ENCODE measurements at regions not wholly inside any gene's neighbourhood (a gene's known extent, or its start where the extent isn't known, plus 50 kb on each side); places are given as distances from the start of the nearest gene placed in this dataset.

DNA sequence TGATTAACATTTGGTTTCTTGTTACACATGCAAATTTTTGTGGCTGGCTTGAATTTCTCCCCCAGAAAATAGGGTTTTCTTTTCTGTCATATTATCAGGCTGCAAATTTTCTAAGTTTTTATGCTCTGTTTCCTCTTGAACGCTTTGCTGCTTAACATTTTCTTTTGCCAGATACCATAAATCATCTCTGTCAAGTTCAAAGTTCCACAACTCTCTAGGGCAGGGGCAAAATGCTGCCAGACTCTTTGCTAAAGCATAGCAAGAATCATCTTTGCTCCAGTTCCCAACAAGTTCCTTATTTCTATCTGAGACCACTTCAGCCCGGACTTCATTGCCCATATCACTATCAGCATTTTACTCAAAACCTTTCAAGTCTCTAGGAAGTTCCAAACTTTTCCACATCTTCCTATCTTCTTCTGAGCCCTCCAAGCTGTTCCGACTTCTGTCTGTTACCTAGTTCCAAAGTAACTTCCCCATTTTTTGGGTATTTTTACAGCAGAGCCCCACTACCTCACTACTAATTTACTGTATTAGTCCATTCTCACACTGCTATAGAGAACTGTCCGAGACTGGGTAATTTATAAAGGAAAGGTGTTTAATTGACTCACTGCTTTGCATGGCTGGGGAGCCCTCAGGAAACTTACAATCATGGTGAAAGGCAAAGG lies 486.9 kb upstream of the NCAM2 start:
- Histone ChIP-seq H3K4me1 (no peaks in the 10 kb centered on the region), H3K27me3 (no peaks in the 10 kb centered on the region), H3K36me3 (no peaks in the 10 kb centered on the region), H3K4me3 (no peak overlapping the region), H3K9me3 (peaks cover 0 to 10% of the 10 kb centered on the region in 2 donors), H3K27ac (no peak overlapping the region)
- DNase-seq (no peak), ATAC-seq (no peak)
- intact Hi-C loops (cut with DNase I): no loop called here
- TF ChIP-seq, protein P1, sequence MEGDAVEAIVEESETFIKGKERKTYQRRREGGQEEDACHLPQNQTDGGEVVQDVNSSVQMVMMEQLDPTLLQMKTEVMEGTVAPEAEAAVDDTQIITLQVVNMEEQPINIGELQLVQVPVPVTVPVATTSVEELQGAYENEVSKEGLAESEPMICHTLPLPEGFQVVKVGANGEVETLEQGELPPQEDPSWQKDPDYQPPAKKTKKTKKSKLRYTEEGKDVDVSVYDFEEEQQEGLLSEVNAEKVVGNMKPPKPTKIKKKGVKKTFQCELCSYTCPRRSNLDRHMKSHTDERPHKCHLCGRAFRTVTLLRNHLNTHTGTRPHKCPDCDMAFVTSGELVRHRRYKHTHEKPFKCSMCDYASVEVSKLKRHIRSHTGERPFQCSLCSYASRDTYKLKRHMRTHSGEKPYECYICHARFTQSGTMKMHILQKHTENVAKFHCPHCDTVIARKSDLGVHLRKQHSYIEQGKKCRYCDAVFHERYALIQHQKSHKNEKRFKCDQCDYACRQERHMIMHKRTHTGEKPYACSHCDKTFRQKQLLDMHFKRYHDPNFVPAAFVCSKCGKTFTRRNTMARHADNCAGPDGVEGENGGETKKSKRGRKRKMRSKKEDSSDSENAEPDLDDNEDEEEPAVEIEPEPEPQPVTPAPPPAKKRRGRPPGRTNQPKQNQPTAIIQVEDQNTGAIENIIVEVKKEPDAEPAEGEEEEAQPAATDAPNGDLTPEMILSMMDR (IDR thresholded peaks at IDR 0.05): no peak

DNA sequence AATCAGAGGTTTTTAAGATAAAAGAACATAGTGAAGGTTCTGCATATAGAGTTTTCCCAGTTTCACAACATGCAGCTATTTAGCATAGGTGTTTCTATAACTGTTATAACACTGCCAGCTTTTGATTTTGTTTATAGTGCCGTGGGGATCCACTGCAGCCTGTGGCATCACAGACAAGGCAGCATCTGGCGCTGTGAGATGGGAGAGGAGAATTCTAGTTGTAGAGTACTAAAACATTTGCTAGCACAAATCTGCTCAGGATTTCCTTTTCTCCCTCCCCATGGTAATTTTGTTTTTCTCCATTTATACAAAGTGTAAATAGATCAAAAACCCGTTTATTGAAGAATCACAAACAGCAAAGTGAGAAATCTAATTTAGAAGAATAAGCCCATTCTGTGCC lies 482.8 kb upstream of the NCAM2 start:
- DNase-seq (no peak), ATAC-seq (no peak)
- H3K4me1 ChIP-seq: no peaks in the 10 kb centered on the region
- intact Hi-C loops (cut with DNase I): no loop called here
- no peaks in the 10 kb centered on the region for H3K9me3 ChIP-seq
- no peaks in the 10 kb centered on the region for H3K27me3 ChIP-seq
- TF ChIP-seq, protein P1 (IDR thresholded peaks at IDR 0.05): no peak
- H3K27ac ChIP-seq: no peak overlapping the region
- H3K4me3 ChIP-seq: no peak overlapping the region
- no peaks in the 10 kb centered on the region for H3K36me3 ChIP-seq

DNA sequence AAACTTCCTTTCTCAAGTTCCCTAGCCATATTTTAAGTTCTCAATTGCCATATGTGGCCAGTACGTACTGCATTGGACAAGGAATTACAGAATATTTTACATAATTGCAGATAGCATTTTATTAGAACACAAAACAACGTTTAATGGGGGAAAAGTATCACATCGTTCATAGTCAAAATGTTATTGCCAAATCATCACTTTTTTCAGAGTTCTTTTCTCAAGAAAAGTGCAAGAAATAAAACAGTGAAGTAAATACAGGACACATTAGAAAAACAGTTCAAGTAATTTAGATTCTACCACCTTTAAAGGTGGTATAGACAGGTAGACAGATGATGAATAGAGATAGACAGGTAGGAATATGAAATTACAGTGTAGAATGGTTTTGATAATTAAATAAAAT lies 479.1 kb upstream of the NCAM2 start:
- H3K27ac ChIP-seq: no peak overlapping the region
- H3K27me3 ChIP-seq: no peaks in the 10 kb centered on the region
- no peaks in the 10 kb centered on the region for H3K36me3 ChIP-seq
- intact Hi-C loops (cut with DNase I): no loop called here
- TF ChIP-seq, protein P1 (IDR thresholded peaks at IDR 0.05): no peak
- H3K4me1 ChIP-seq: no peaks in the 10 kb centered on the region
- DNase-seq (no peak), ATAC-seq (no peak)
- no peak overlapping the region for H3K4me3 ChIP-seq
- no peaks in the 10 kb centered on the region for H3K9me3 ChIP-seq

DNA sequence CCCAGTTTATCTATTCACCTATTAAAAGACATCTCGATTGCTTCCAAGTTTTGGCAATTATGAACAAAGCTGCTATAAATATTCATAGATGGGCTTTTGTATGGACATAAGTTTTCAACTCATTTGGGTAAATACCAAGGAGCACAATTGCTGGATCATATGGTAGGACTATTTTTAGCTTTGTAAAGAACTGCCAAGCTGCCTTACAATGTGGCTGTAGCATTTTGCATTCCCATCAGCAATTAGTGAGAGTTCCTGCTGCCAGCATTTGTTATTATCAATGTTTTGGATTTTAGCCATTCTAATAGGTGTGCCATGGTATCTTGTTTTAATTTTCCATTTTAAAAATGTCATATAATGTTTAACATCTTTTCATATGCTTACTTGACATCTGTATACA lies 475.6 kb upstream of the NCAM2 start:
- intact Hi-C loops (cut with DNase I): no loop called here
- no peaks in the 10 kb centered on the region for H3K36me3 ChIP-seq
- DNase-seq: no peak
- no peak overlapping the region for H3K27ac ChIP-seq
- no peaks in the 10 kb centered on the region for H3K4me1 ChIP-seq
- no peaks in the 10 kb centered on the region for H3K9me3 ChIP-seq
- H3K4me3 ChIP-seq: no peak overlapping the region
- no peak for ATAC-seq
- no peaks in the 10 kb centered on the region for H3K27me3 ChIP-seq
- TF ChIP-seq, protein P1 (IDR thresholded peaks at IDR 0.05): no peak

DNA sequence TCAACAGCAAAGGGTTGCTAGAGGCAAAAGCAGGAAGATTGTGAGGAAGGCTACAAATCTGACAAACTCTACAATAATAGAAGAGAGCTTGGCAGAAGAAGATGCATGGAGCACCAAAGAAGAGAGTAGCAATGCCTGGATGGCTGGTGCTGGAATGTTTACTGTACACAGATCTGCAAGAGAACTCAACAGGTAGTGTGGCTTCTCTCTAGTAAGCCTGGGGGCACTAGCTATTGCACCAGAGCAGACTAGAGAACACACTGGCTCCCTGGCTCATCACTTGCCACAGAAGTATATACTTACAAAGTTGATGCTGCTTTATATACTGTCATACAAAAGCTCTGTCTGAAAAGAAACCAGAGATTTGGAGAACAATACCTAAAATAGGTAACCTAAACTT lies 475.0 kb upstream of the NCAM2 start:
- Histone ChIP-seq H3K27ac (no peak overlapping the region), H3K4me3 (no peak overlapping the region), H3K9me3 (no peaks in the 10 kb centered on the region), H3K4me1 (no peaks in the 10 kb centered on the region), H3K36me3 (no peaks in the 10 kb centered on the region), H3K27me3 (no peaks in the 10 kb centered on the region)
- TF ChIP-seq, protein P1 (IDR thresholded peaks at IDR 0.05): no peak
- intact Hi-C loops (cut with DNase I): no loop called here
- ATAC-seq (no peak), DNase-seq (no peak)

All from left lung (tissue), 4 donors.